NB4 (cell line): ENCODE measurements at regions not wholly inside any gene's neighbourhood (a gene's known extent, or its start where the extent isn't known, plus 50 kb on each side); places are given as distances from the start of the nearest gene placed in this dataset.

Experiments used
- CTCF ChIP-seq: IDR thresholded peaks from one replicate; pipeline ENCODE4 v1.5.1; 2012; ENCODE audit warnings: low read depth, low read length
- MAX ChIP-seq: IDR thresholded peaks from 2 replicates; pipeline ENCODE4 v1.6.1; 2011; ENCODE audit warnings: low read depth, low read length
- MYC ChIP-seq: IDR thresholded peaks from 2 replicates; pipeline ENCODE4 v1.6.1; 2011; ENCODE audit warnings: low read depth, low read length
- POLR2A ChIP-seq: IDR thresholded peaks from 2 replicates; pipeline ENCODE4 v1.6.1; 2011; ENCODE audit warnings: mild to moderate bottlenecking; ENCODE audit not compliant: insufficient read length; ENCODE audit errors: extremely low read depth

GRCh38 chr4:159464302-159464701 is 361.4 kb downstream of the RAPGEF2 start:
- TF ChIP-seq CTCF (no peak), MYC (no peak), POLR2A (no peak), MAX (no peak)
